Spleen (tissue), 7 donors: ENCODE measurements at regions not wholly inside any gene's neighbourhood (a gene's known extent, or its start where the extent isn't known, plus 50 kb on each side); places are given as distances from the start of the nearest gene placed in this dataset.

Experiments used
- CTCF ChIP-seq, 11 experiments: fragments of 200-600 bp in 7 of 11; fragments of 450-650 bp in 4 of 11; sonication (generic) in 4 of 11; IDR thresholded peaks in 8 of 11; conservative IDR thresholded peaks in 3 of 11; 1 replicate in 7 of 11; 2 replicates in 4 of 11; pipeline versions ENCODE4 v1.4.0 to v1.8.0; 2016 to 2021; ENCODE audit warnings: antibody characterized with exemption in 11 of 11, inconsistent platforms in 4 of 11, mild to moderate bottlenecking in 1 of 11
- POLR2A ChIP-seq, 3 donors: fragments of 450-650 bp; IDR thresholded peaks; one replicate each; pipeline ENCODE4 v1.5.1; 2017; ENCODE audit warnings: antibody characterized with exemption in 3 of 3, mild to moderate bottlenecking in 1 of 3
- POLR2AphosphoS5 ChIP-seq, 3 donors: sonication (generic); formaldehyde crosslinking; IDR thresholded peaks; one replicate each; pipeline ENCODE4 v1.5.1; 2017; ENCODE audit warnings: antibody characterized with exemption in 3 of 3
- donor health status: DM: no; HTN: no; CAD: no; lungs with moderate emphysema.
- donor health status: DM: no; HTN: no; CAD: no.
- donor health status: DM: no; HTN: no; CAD: no.

- TF ChIP-seq CTCF (IDR thresholded peaks at IDR 0.05 in 8 of 11, conservative IDR thresholded peaks at IDR 0.05 in 3 of 11) (no peak), POLR2A (IDR thresholded peaks at IDR 0.05) (no peak), POLR2AphosphoS5 (IDR thresholded peaks at IDR 0.05) (no peak)
Observed at GRCh38 chr10:45179691-45180090, 135.7 kb downstream of the OR13A1 start.
